Lower leg skin (tissue), 3 donors: ENCODE measurements at regions not wholly inside any gene's neighbourhood (a gene's known extent, or its start where the extent isn't known, plus 50 kb on each side); places are given as distances from the start of the nearest gene placed in this dataset.

Experiments used
- CTCF ChIP-seq, 3 donors: fragments of 450-650 bp; IDR thresholded peaks; one replicate each; pipeline ENCODE4 v1.5.1; 2016; ENCODE audit warnings: antibody characterized with exemption in 3 of 3, mild to moderate bottlenecking in 3 of 3, moderate library complexity in 2 of 3
- POLR2A ChIP-seq, 2 donors: fragments of 450-650 bp; IDR thresholded peaks; one replicate each; pipeline ENCODE4 v1.6.1; 2016 to 2017; ENCODE audit warnings: antibody characterized with exemption in 2 of 2, mild to moderate bottlenecking in 1 of 2, moderate library complexity in 1 of 2

DNA sequence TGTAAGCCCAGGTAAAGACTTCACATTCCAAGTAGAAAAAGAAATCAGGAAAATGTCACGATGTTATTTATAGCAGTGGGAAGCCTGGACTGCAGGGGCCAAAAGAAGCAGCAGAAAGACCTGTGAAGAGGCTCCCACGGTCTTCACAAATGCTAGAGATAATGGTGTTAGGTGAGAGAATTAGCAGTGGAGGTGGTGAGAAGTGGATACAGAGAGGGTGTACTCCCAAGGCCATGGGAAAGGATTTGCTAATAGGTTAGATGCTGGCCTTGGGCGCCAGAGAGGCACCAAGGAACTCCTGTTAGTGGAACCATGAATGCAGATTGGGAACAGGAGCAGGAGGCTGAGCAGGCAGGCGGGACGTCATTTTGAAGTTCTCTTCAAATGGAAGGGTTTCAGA, 386.1 kb downstream of the C12orf75 start:
- TF ChIP-seq CTCF (IDR thresholded peaks at IDR 0.05) (no peak), POLR2A (IDR thresholded peaks at IDR 0.05) (no peak)
